ENCODE measurements at regions not wholly inside any gene's neighbourhood (a gene's known extent, or its start where the extent isn't known, plus 50 kb on each side); places are given as distances from the start of the nearest gene placed in this dataset.
"Not testable (repeated sequence)": the region's sequence is repeated elsewhere in the genome, so short reads cannot be mapped to it uniquely, and the experiment has no call there.

GRCh38 chr2:150194816-150195215, 292.7 kb downstream of the RND3 start:
- DNase-seq: not testable (repeated sequence)

- no peak for DNase-seq
Measured at GRCh38 chr2:150192701-150193100, 294.8 kb downstream of the RND3 start.

- no peak for DNase-seq
Measured at GRCh38 chr2:150191349-150191748, 296.1 kb downstream of the RND3 start.

DNA sequence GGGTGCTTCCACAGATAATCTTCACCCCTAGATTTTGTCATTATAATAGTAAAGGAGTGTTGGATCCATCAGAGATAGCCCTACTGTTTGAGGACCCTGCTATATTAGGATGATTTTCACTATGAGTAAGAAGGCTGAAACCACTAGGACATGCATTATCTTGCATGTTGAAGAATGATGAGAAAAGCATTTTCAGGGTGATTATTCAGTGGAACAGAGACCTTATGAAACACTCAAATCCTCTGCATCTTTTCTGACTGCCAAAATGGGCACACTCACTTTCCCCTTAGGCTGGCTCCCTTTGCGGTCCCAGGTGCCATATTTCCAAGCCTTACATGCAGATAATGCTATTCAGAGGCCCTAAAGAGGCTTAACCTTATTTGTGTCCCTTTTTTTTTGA, 296.9 kb downstream of the RND3 start:
- DNase-seq: no peak

- no peak for DNase-seq
Measured at GRCh38 chr2:150188800-150189199, 298.7 kb downstream of the RND3 start.

DNA sequence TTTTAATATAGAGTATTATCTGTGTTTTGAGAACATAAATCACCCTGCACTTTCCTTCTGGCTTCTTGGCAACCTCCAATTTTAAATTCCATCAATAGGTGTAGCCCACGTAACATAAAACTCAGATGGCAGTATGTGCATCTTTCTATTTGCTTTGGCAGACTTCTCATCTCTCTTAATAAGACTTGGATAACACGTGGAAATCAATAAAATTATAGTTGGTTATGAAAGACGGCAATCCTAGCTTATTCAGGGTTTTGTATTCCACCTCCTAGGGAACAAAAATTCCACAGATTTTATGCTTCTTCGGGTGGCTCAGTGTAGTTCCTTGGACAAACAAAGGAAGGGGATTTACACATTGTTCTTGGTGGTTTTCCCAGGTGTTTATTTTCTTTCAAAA, 299.3 kb downstream of the RND3 start:
- no peak for DNase-seq

DNA sequence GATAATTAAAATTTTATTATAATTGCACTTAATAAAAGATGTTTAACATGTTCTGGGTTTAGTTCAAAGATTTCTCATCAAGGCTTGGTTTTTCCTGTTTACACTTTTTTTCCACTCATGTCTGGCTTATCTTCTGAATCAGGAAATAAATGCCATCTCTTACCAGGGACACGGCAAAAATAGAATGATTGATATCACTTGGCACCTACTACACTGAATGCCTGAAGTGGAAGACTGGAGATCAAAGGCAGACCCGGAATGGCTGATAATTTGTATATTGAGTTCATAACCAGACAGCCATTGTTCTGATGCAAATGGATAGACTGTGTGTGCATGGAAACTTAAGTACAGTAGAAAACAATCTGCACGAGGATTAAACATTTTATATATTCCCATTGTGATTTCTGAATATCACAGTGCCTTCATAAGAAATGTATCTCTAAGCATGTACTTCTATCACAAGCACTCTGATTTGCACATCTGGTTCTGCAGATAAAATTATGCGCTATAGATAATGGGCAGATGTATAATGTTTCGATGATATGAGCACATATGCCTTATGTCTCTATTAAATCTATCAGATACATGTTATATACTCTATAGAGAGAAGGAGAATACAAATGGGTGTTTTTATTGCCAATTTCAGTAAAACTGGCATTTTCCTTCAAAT, 304.8 kb downstream of the RND3 start:
- DNase-seq: no peak

- DNase-seq: no peak
Measured at GRCh38 chr2:150178591-150178990, 308.9 kb downstream of the RND3 start.

DNA sequence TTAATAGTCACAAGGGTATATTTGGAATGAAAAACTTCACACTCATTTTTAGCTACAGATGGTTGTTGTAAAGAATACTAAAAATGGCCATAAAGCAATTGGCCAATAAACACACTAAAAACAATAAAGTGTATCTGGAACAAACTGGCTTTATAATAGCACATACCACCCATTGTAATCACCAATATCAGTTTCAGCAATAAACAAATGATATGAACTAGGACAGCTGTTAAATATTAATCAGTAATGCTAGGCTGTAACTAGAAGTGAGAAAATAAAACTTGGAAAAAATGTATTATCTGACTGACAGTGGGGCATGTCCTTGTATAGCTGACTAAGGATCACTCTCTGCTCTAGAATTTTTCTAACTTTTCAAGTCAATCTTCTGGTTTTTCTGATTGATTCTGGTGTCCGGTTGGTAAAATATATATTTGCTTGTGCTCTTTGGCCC, 312.5 kb downstream of the RND3 start:
- DNase-seq: no peak

DNA sequence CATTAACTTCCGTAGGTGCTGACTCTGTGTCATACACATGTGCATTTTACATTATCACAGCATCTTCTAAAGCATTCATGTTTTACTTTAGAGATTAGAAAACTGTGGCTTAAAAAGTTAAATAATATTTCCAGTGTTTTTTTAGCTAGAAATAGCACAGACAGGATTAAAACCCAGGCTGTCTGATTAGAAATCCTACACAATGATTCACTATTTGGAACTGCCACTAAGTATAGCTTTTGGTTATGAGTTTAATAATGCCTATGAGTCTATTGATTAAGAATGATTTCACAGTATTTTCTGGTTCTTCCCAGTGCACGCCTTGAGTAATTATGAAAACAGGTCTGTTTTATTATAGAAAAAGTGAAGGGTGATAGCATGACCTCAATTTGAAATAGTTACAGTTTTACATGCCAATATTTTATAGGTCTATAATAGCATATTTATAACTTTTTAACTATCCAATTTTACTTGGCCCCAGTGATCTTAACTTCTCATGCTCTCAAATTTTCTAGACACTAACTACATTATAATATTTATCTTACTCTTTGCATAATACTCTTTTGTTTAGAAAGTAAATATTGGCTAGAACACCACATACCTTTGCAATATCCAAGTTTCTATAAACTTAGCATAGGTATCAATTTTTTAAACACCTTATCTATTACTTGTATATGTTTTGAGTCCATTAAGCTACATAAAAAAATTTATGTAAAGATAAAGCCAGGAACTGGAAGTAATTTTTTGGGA, 313.2 kb downstream of the RND3 start:
- DNase-seq: no peak

DNA sequence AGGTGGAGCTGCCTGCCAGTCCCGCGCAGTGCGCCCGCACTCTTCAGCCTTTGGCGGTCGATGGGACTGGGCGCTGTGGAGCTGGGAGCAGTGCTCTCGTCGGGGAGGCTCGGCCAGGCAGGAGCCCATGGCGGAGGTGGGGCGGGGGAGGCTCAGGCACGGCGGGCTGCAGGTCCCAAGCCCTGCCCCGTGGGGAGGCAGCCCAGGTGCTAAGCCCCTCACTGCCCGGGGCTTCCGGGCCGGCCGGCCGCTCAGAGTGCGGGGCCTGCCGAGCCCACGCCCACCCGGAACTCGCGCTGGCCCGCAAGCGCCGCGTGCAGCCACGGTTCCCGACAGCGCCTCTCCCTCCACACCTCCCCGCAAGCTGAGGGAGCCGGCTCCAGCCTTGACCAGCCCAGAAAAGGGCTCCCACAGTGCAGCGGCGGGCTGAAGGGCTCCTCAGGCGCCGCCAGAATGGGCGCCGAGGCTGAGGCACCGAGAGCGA, 316.4 kb downstream of the RND3 start:
- DNase-seq: no peak

- no peak for DNase-seq
Measured at GRCh38 chr2:150169237-150169629, 318.2 kb downstream of the RND3 start.

DNA sequence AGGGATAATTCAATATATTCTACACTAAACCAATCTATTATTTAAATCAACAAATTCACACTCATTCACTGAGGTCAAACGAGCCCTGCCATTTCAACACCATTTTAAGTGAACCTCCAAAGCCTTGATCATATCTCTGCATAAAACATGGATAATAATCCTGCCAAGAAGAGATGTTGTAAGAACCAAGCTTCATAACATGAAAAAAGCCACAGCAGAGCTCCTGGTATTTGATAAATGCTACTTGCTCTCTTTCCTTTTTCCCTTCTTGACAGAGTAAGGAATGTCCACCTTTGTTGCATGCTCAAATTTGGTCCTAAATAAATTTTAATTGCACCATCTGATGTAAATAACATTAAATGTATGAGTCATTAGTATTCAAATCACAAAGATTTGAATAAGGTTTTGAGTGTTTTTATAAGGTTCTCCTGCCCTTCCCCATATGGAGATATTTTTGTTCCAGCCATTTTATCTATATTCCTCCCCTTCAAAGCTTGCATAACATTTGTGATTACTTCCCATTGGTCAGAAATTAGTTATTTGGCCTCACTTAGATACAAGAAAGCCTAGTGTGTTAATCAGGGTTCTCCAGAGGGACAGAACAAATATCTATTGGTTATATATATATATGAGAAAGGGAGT, 318.8 kb downstream of the RND3 start:
- DNase-seq: no peak

- no peak for DNase-seq
Measured at GRCh38 chr2:150167711-150168110, 319.8 kb downstream of the RND3 start.

DNA sequence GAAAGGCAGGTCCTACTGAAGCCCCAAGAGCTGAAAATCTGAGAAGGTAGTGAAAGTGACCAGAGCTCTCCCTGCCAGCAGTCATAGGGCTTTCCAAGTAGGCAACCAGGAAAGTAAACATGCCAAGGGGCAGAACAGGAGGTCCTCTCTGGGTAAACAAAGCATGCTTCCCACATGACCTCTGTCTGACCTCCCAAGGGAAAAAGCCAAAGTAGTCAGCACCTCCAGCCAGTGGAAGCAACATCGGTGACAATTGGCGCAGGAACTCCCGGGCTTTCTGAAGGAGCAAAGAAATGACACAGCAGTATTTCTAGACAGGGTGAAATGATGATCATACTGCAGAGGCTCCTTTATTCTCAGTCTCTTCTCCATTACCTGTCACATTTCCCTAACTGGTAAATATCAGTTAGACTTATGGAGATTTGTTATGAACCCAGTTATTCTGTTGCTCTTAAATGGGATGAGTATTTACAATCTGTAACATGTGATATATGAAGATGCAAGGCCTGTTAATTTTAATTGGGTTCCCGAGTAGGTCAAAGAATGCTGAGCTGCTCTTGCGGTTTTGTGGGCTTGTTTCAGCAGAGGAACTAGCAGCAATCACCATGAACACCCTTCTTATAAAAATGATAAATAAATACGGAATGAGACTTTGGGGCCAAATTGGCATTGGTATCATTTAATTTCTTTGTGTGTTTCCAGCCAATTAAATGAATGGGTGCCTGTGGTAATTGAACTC, 321.0 kb downstream of the RND3 start:
- no peak for DNase-seq

- DNase-seq: no peak
Measured at GRCh38 chr2:150165988-150166312, 321.5 kb downstream of the RND3 start.

DNA sequence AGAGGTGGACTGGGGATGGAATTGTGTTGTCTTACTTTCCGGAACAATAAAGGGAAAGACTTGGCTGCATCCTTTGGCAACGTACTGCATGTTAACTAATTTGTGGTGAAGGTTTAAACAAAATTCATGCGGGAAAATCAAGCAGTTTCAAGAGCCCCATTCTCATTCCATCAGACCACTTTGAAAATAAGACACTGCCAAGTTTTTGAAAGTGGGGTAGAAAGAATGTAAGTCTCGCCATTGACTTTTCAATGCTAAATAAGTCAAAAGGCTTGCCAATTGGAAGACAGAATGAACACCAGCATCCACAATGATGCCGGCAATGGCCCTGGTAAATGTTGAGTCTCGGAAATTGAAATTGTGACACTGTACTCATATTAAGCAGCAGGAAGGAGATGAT, 322.0 kb downstream of the RND3 start:
- DNase-seq: no peak

- no peak for DNase-seq
Measured at GRCh38 chr2:150162241-150162942, 325.1 kb downstream of the RND3 start.

DNA sequence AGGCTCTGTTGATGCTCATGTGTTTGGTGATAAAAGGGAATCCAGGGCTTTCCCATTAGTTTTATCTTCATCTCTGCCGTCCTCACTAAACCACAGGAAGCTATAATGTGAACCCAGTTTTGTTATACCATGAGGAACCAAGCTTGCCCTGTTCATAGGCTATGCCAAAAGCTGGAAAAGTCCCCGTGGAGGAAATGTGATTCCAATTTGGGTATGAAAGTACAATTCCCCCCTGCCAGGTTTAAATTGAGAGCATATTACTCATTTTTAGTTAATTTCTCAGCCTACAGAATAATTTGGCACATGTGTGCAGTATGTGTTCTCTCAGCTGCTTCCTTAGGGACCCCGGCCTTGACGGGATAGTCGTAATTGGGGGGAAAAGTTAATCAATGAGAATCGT, 327.4 kb downstream of the RND3 start:
- DNase-seq: no peak

GRCh38 chr2:150159300-150159699, 328.2 kb downstream of the RND3 start:
- DNase-seq: no peak

DNA sequence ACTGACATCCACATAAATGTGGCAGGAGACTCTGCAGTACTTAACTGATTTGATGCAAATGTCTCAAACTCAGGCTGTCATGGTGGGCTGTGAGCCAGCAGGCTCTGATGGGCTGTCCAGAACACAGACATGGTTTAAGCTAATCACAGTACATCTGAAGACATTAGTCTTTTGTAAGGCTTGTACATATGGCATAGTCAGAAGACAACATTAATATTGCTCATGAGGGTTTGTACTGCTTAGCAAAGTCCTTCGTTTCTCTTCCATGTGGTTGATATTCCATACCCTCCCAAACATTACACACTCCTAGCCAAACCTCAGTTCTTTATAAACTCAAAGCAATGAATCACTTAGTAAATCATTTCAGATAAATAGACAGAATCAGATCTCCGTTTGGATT, 330.6 kb downstream of the RND3 start:
- DNase-seq: no peak

GRCh38 chr2:150156415-150156814, 331.1 kb downstream of the RND3 start:
- no peak for DNase-seq

- no peak for DNase-seq
Measured at GRCh38 chr2:150154308-150154797, 333.1 kb downstream of the RND3 start.
